HepG2 (cell line): ENCODE measurements at regions not wholly inside any gene's neighbourhood (a gene's known extent, or its start where the extent isn't known, plus 50 kb on each side); places are given as distances from the start of the nearest gene placed in this dataset.
"Not testable (repeated sequence)": the region's sequence is repeated elsewhere in the genome, so short reads cannot be mapped to it uniquely, and the experiment has no call there.

Experiments used
- CTCF ChIP-seq: sonication (generic); formaldehyde crosslinking; IDR thresholded peaks from 2 replicates; pipeline ENCODE4 v1.5.0; 2020; ENCODE audit warnings: mild to moderate bottlenecking, missing genetic modification reagents, moderate library complexity
- FOXK1 ChIP-seq: sonication (generic); formaldehyde crosslinking; IDR thresholded peaks from 2 replicates; pipeline ENCODE4 v1.4.0; 2020; ENCODE audit warnings: low read depth, missing genetic modification reagents, borderline replicate concordance
- IKZF1 ChIP-seq: fragments of 450-650 bp; IDR thresholded peaks from 2 replicates; pipeline ENCODE4 v1.7.1; 2016
- MAFK ChIP-seq, 2 experiments: IDR thresholded peaks in 1 of 2; conservative IDR thresholded peaks in 1 of 2; 2 replicates each; pipeline ENCODE4 v1.6.1; 2011; ENCODE audit warnings: improper control_type of control experiment in 2 of 2, low read length in 2 of 2
- MTF1 ChIP-seq: sonication (generic); formaldehyde crosslinking; IDR thresholded peaks from 2 replicates; pipeline ENCODE4 v1.5.0; 2020; ENCODE audit warnings: missing genetic modification reagents
- POLR2A ChIP-seq, 2 experiments: IDR thresholded peaks; 2 replicates each; pipeline ENCODE4 v1.6.1; 2011; ENCODE audit warnings: low read depth in 2 of 2, low read length in 2 of 2, mild to moderate bottlenecking in 1 of 2, moderate library complexity in 1 of 2; ENCODE audit not compliant: insufficient read depth in 1 of 2
- POLR2AphosphoS5 ChIP-seq: IDR thresholded peaks from 2 replicates; pipeline ENCODE4 v1.6.1; 2012; ENCODE audit warnings: low read depth, low read length
- SMARCC2 ChIP-seq: fragments of 450-650 bp; IDR thresholded peaks from 2 replicates; pipeline ENCODE4 v1.6.1; 2017; ENCODE audit warnings: antibody characterized with exemption, mild to moderate bottlenecking
- SRSF1 ChIP-seq: fragments of 200-400 bp; formaldehyde crosslinking; optimal IDR thresholded peaks from 2 replicates; pipeline ENCODE3; 2017; ENCODE audit warnings: mild to moderate bottlenecking, low read depth, low read length, moderate library complexity
- ZMYM2 ChIP-seq: sonication (generic); formaldehyde crosslinking; IDR thresholded peaks from 2 replicates; pipeline ENCODE4 v1.8.0; 2022; ENCODE audit warnings: mild to moderate bottlenecking, missing genetic modification reagents
- ZNF407 ChIP-seq: sonication (generic); formaldehyde crosslinking; IDR thresholded peaks from one replicate; pipeline ENCODE4 v1.5.1; 2020; ENCODE audit warnings: mild to moderate bottlenecking, missing genetic modification reagents; ENCODE audit errors: not compliant biosample characterization

DNA sequence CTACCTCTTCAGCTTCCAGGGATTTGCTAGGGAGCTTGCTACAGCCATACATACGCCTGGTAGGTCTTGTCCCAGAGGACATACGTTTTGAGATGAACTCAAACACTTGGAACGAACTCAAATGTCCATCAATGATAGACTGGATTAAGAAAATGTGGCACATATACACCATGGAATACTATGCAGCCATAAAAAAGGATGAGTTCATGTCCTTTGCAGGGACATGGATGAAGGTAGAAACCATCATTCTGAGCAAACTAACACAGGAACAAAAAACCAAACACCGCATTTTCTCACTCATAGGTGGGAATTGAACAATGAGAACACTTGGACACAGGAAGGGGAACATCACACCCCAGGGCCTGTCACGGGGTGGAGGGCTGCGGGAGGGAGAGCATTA, 68.6 kb upstream of the SGK1 start:
- TF ChIP-seq CTCF (CRISPR knock-in tag); ZNF407 (CRISPR knock-in tag); MTF1 (CRISPR knock-in tag); SMARCC2; ZMYM2 (CRISPR knock-in tag); MAFK (conservative IDR thresholded peaks at IDR 0.05 in 1 of 2, IDR thresholded peaks at IDR 0.05 in 1 of 2; ENCODE audit: low read length in 2 of 2); SRSF1; IKZF1; POLR2AphosphoS5; POLR2A (IDR thresholded peaks at IDR 0.05; ENCODE audit: insufficient read depth in 1 of 2, low read depth in 2 of 2, low read length in 2 of 2); FOXK1 (CRISPR knock-in tag): not testable (repeated sequence)
